ENCODE measurements at regions not wholly inside any gene's neighbourhood (a gene's known extent, or its start where the extent isn't known, plus 50 kb on each side); places are given as distances from the start of the nearest gene placed in this dataset.

GRCh38 chr20:7399114-7399513 lies 541.1 kb downstream of the HAO1 start:
- intact Hi-C loops (cut with DNase I), result no loop called here
- Histone ChIP-seq H3K27me3 (no peaks in the 10 kb centered on the region), H3K4me1 (no peaks in the 10 kb centered on the region), H3K27ac (no peak overlapping the region), H3K4me3 (no peak overlapping the region), H3K36me3 (no peaks in the 10 kb centered on the region), H3K9me3 (peaks cover 0 to 5% of the 10 kb centered on the region in 2 donors)
- TF ChIP-seq CTCF (IDR thresholded peaks at IDR 0.05), result no peak
- ATAC-seq (no peak), DNase-seq (no peak)

- ATAC-seq (no peak), DNase-seq (no peak)
- intact Hi-C loops (cut with DNase I), result no loop called here
- Histone ChIP-seq H3K36me3 (no peaks in the 10 kb centered on the region), H3K27me3 (no peaks in the 10 kb centered on the region), H3K4me3 (no peak overlapping the region), H3K4me1 (no peaks in the 10 kb centered on the region), H3K9me3 (peaks cover 0 to 5% of the 10 kb centered on the region in 2 donors), H3K27ac (no peak overlapping the region)
- TF ChIP-seq CTCF (IDR thresholded peaks at IDR 0.05), result no peak
Measured at GRCh38 chr20:7399575-7399974, 540.7 kb downstream of the HAO1 start.

- no peak overlapping the region for H3K4me3 ChIP-seq
- H3K27ac ChIP-seq, result no peak overlapping the region
- TF ChIP-seq CTCF (IDR thresholded peaks at IDR 0.05), result no peak
- intact Hi-C loops (cut with DNase I), result no loop called here
- H3K4me1 ChIP-seq, result no peaks in the 10 kb centered on the region
- ATAC-seq (no peak), DNase-seq (no peak)
- H3K36me3 ChIP-seq, result no peaks in the 10 kb centered on the region
- no peaks in the 10 kb centered on the region for H3K27me3 ChIP-seq
- no peaks in the 10 kb centered on the region for H3K9me3 ChIP-seq
Measured at GRCh38 chr20:7406671-7407070, 533.6 kb downstream of the HAO1 start.

- no peak for TF ChIP-seq CTCF (IDR thresholded peaks at IDR 0.05)
- ATAC-seq, result no peak
Measured at GRCh38 chr20:7410150-7410549, 530.1 kb downstream of the HAO1 start.

GRCh38 chr20:7411075-7411474 lies 529.2 kb downstream of the HAO1 start:
- no peaks in the 10 kb centered on the region for H3K36me3 ChIP-seq
- H3K27ac ChIP-seq, result no peak overlapping the region
- no peaks in the 10 kb centered on the region for H3K27me3 ChIP-seq
- intact Hi-C loops (cut with DNase I), result no loop called here
- H3K4me3 ChIP-seq, result no peak overlapping the region
- TF ChIP-seq CTCF (IDR thresholded peaks at IDR 0.05), result no peak
- H3K4me1 ChIP-seq, result no peaks in the 10 kb centered on the region
- H3K9me3 ChIP-seq, result no peaks in the 10 kb centered on the region
- DNase-seq (no peak), ATAC-seq (no peak)

More at GRCh38 chr20:7410150-7410549, 530.1 kb downstream of the HAO1 start:
- no peak for DNase-seq
- Histone ChIP-seq H3K4me3 (no peak overlapping the region), H3K4me1 (no peaks in the 10 kb centered on the region), H3K36me3 (no peaks in the 10 kb centered on the region), H3K27ac (no peak overlapping the region), H3K9me3 (no peaks in the 10 kb centered on the region), H3K27me3 (no peaks in the 10 kb centered on the region)
- intact Hi-C loops (cut with DNase I), result no loop called here
